ENCODE measurements at regions not wholly inside any gene's neighbourhood (a gene's known extent, or its start where the extent isn't known, plus 50 kb on each side); places are given as distances from the start of the nearest gene placed in this dataset.
"Not testable (repeated sequence)": the region's sequence is repeated elsewhere in the genome, so short reads cannot be mapped to it uniquely, and the experiment has no call there.

- DNase-seq (ENCODE audit: low read depth, low spot score); BruUV-seq (replicated peaks); H3K4me2 ChIP-seq (ENCODE audit: low read length); POLR2A ChIA-PET; H2AFZ ChIP-seq (ENCODE audit: low read depth, low read length, poor library complexity, severe bottlenecking); H3K79me2 ChIP-seq (ENCODE audit: insufficient read depth, low read length); RAD21 ChIA-PET (ENCODE audit: low non-redundant PET in 1 of 2, low total read pairs in 2 of 2, uncharacterized antibody in 2 of 2, unreplicated experiment in 2 of 2); H3K27me3 ChIP-seq (ENCODE audit: insufficient read depth, low read length); H3K36me3 ChIP-seq (ENCODE audit: control insufficient read depth in 1 of 2, insufficient read depth in 2 of 2, low read length in 2 of 2); H3K9me2 ChIP-seq (ENCODE audit: insufficient read depth); CTCF ChIA-PET; H4K20me1 ChIP-seq (ENCODE audit: insufficient read depth); H3K4me1 ChIP-seq (ENCODE audit: control insufficient read depth in 1 of 2, insufficient read depth in 2 of 2, low read length in 2 of 2); intact Hi-C loops (cut with micrococcal nuclease); H3K9me3 ChIP-seq (ENCODE audit: control insufficient read depth in 1 of 2, insufficient read depth in 1 of 2, low read depth in 1 of 2, low read length in 2 of 2); H3K9ac ChIP-seq (ENCODE audit: low read length); H3K4me3 ChIP-seq (replicated peaks in 1 of 2; ENCODE audit: low read depth in 1 of 2, low read length in 2 of 2); H3K27ac ChIP-seq (ENCODE audit: low read depth, low read length): not testable (repeated sequence)
- peak; percentile 62; the same call in 1 of the 2 replicates for ATAC-seq
- peak in 1 of 3 experiments; percentile 16; a peak in 2 of 6 replicates for TF ChIP-seq CTCF (IDR thresholded peaks at IDR 0.05 in 2 of 3, conservative IDR thresholded peaks at IDR 0.05 in 1 of 3; ENCODE audit: borderline replicate concordance in 1 of 3, insufficient read depth in 1 of 3, low read depth in 2 of 3, low read length in 2 of 3)
- TF ChIP-seq RAD21 (IDR thresholded peaks at IDR 0.05; ENCODE audit: low read depth) = peak; percentile 24; the same call in 1 of the 2 replicates
Observed at GRCh38 chr13:65202845-65203244, 2027.3 kb downstream of the PCDH9 start.

- H3K4me1 ChIP-seq (ENCODE audit: control insufficient read depth in 1 of 2, insufficient read depth in 2 of 2, low read length in 2 of 2) = no peaks in the 10 kb centered on the region
- no peaks in the 10 kb centered on the region for H4K20me1 ChIP-seq (ENCODE audit: insufficient read depth)
- TF ChIP-seq EZH2 (IDR thresholded peaks at IDR 0.05) = no peak
- TF ChIP-seq POLR2AphosphoS5 (IDR thresholded peaks at IDR 0.05; ENCODE audit: low read depth, low read length) = no peak
- no peak for TF ChIP-seq RAD21 (IDR thresholded peaks at IDR 0.05; ENCODE audit: low read depth)
- no peak for TF ChIP-seq MAX (IDR thresholded peaks at IDR 0.05)
- TF ChIP-seq EGR1 (IDR thresholded peaks at IDR 0.05; ENCODE audit: low read depth) = no peak
- no peak for TF ChIP-seq CTCF (IDR thresholded peaks at IDR 0.05 in 2 of 3, conservative IDR thresholded peaks at IDR 0.05 in 1 of 3; ENCODE audit: borderline replicate concordance in 1 of 3, insufficient read depth in 1 of 3, low read depth in 2 of 3, low read length in 2 of 3)
- TF ChIP-seq SP1 (IDR thresholded peaks at IDR 0.05; ENCODE audit: low read depth) = no peak
- TF ChIP-seq EZH2phosphoT487 (IDR thresholded peaks at IDR 0.05; ENCODE audit: borderline replicate concordance) = no peak
- no peak for TF ChIP-seq REST (IDR thresholded peaks at IDR 0.05; ENCODE audit: low read depth)
- TF ChIP-seq JUND (IDR thresholded peaks at IDR 0.05) = no peak
- TF ChIP-seq ATF3 (IDR thresholded peaks at IDR 0.05) = no peak
- H3K27ac ChIP-seq (ENCODE audit: low read depth, low read length) = no peak overlapping the region
- ATAC-seq (no peak), DNase-seq (ENCODE audit: low read depth, low spot score) (no peak)
- no peaks in the 10 kb centered on the region for H3K9me3 ChIP-seq (ENCODE audit: control insufficient read depth in 1 of 2, insufficient read depth in 1 of 2, low read depth in 1 of 2, low read length in 2 of 2)
- no peak overlapping the region for H2AFZ ChIP-seq (ENCODE audit: low read depth, low read length, poor library complexity, severe bottlenecking)
- H3K9ac ChIP-seq (ENCODE audit: low read length) = no peak overlapping the region
- H3K79me2 ChIP-seq (ENCODE audit: insufficient read depth, low read length) = no peaks in the 10 kb centered on the region
- no peaks in the 10 kb centered on the region for H3K9me2 ChIP-seq (ENCODE audit: insufficient read depth)
- RAD21 ChIA-PET (ENCODE audit: low non-redundant PET in 1 of 2, low total read pairs in 2 of 2, uncharacterized antibody in 2 of 2, unreplicated experiment in 2 of 2) = no interaction called here
- CTCF ChIA-PET = no interaction called here
- no peaks in the 10 kb centered on the region for H3K27me3 ChIP-seq (ENCODE audit: insufficient read depth, low read length)
- H3K36me3 ChIP-seq (ENCODE audit: control insufficient read depth in 1 of 2, insufficient read depth in 2 of 2, low read length in 2 of 2) = no peaks in the 10 kb centered on the region
- POLR2A ChIA-PET = no interaction called here
- intact Hi-C loops (cut with micrococcal nuclease) = no loop called here
- H3K4me2 ChIP-seq (ENCODE audit: low read length) = no peak overlapping the region
- H3K4me3 ChIP-seq (replicated peaks in 1 of 2; ENCODE audit: low read depth in 1 of 2, low read length in 2 of 2) = no peak overlapping the region
- no TSS peak for BruUV-seq (replicated peaks)
Observed at GRCh38 chr13:65188721-65189120, 2041.4 kb downstream of the PCDH9 start.

Measured in HCT116 (cell line).